Stimulated activated CD4-positive, alpha-beta T cell treated with anti-CD3 and anti-CD28 coated beads, Interleukin-12 subunit alpha, Interleukin-12 subunit beta, amount 100 ng/mL, for 24 hours (primary cell): ENCODE measurements at regions not wholly inside any gene's neighbourhood (a gene's known extent, or its start where the extent isn't known, plus 50 kb on each side); places are given as distances from the start of the nearest gene placed in this dataset.

ENCODE experiments used
- DNase-seq, 2 experiments: peaks; one replicate each; pipeline ENCODE4 v3.0.0-alpha.2; 2020; ENCODE audit warnings: low read depth in 2 of 2

GRCh38 chr14:28467611-28468010, 299.0 kb upstream of the FOXG1 start:
- DNase-seq: no peak

- no peak for DNase-seq
Measured at GRCh38 chr14:28468191-28469151, 298.1 kb upstream of the FOXG1 start.

GRCh38 chr14:28482251-28483040, 284.1 kb upstream of the FOXG1 start:
- DNase-seq: no peak

GRCh38 chr14:28483506-28483905, 283.1 kb upstream of the FOXG1 start:
- no peak for DNase-seq

GRCh38 chr14:28488684-28489083, 277.9 kb upstream of the FOXG1 start:
- DNase-seq: no peak

GRCh38 chr14:28493516-28493915, 273.1 kb upstream of the FOXG1 start:
- no peak for DNase-seq

GRCh38 chr14:28494196-28494595, 272.4 kb upstream of the FOXG1 start:
- DNase-seq: no peak

- DNase-seq: no peak
Measured at GRCh38 chr14:28496364-28496763, 270.2 kb upstream of the FOXG1 start.

- DNase-seq: no peak
Measured at GRCh38 chr14:28502517-28502916, 264.1 kb upstream of the FOXG1 start.

- no peak for DNase-seq
Measured at GRCh38 chr14:28515571-28515970, 251.0 kb upstream of the FOXG1 start.

- DNase-seq: no peak
Measured at GRCh38 chr14:28536889-28537288, 229.7 kb upstream of the FOXG1 start.

- DNase-seq: no peak
Measured at GRCh38 chr14:28542040-28542439, 224.5 kb upstream of the FOXG1 start.

GRCh38 chr14:28565345-28565744, 201.2 kb upstream of the FOXG1 start:
- DNase-seq: no peak

- DNase-seq: no peak
Measured at GRCh38 chr14:28570391-28570790, 196.2 kb upstream of the FOXG1 start.

- no peak for DNase-seq
Measured at GRCh38 chr14:28571636-28572035, 195.0 kb upstream of the FOXG1 start.

- DNase-seq: no peak
Measured at GRCh38 chr14:28576523-28576922, 190.1 kb upstream of the FOXG1 start.

- DNase-seq: no peak
Measured at GRCh38 chr14:28577187-28577586, 189.4 kb upstream of the FOXG1 start.

GRCh38 chr14:28577711-28578131, 188.9 kb upstream of the FOXG1 start:
- no peak for DNase-seq

GRCh38 chr14:28584951-28585350, 181.6 kb upstream of the FOXG1 start:
- DNase-seq: no peak

GRCh38 chr14:28589792-28590191, 176.8 kb upstream of the FOXG1 start:
- no peak for DNase-seq

- no peak for DNase-seq
Measured at GRCh38 chr14:28596391-28596790, 170.2 kb upstream of the FOXG1 start.

- no peak for DNase-seq
Measured at GRCh38 chr14:28599191-28599590, 167.4 kb upstream of the FOXG1 start.

- DNase-seq: no peak
Measured at GRCh38 chr14:28599605-28600004, 167.0 kb upstream of the FOXG1 start.
